Testis (tissue), 2 donors: ENCODE measurements at regions not wholly inside any gene's neighbourhood (a gene's known extent, or its start where the extent isn't known, plus 50 kb on each side); places are given as distances from the start of the nearest gene placed in this dataset.

Experiments
- CTCF ChIP-seq, 3 experiments: fragments of 450-650 bp in 2 of 3; fragments of 200-600 bp in 1 of 3; sonication (generic) in 1 of 3; IDR thresholded peaks; one replicate each; pipeline ENCODE4 v1.5.1; 2016 to 2019; ENCODE audit warnings: antibody characterized with exemption in 3 of 3, mild to moderate bottlenecking in 2 of 3, moderate library complexity in 1 of 3
- POLR2A ChIP-seq: fragments of 450-650 bp; IDR thresholded peaks from one replicate; pipeline ENCODE4 v1.6.1; 2017; ENCODE audit warnings: antibody characterized with exemption, mild to moderate bottlenecking, moderate library complexity

DNA sequence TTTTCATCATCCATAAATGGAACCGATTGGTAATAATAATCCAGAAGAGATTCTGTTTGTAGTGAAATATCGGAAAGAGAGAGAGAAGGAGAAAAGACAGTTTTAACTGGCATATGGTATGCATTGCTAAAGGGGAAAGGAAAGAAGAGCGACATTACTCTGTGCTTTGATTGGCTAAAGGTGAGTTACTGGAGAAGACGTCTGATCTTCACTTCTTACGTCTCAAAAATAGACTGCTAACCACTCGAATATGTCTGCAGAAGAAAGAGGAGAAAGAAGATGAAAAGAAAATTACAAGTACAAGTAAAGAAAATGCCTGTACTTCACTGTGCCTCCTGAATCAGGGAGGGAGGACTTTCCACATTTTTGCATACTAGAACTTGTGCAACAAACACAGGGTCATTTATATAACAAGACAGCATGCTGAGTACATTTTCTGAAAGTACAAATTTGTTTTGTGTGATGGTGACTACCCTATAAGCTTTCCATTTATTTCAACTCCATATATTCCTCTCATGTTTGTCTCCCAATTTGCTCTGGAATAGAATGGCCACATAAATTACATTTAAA, 787.2 kb downstream of the RNF144A start:
- TF ChIP-seq POLR2A (no peak), CTCF (IDR thresholded peaks at IDR 0.05) (no peak)
